Activated T-helper 1 cell treated with anti-CD3 and anti-CD28 coated beads, Interleukin-12 subunit alpha, Interleukin-12 subunit beta, Interleukin-2, Interleukin-4 antibody, amounts not matched to agents 30 ng/mL and 10 ng/mL and 1 ng/mL, durations not matched to agents 14 hours and 24 hours and 36 hours (primary cell): ENCODE measurements at regions not wholly inside any gene's neighbourhood (a gene's known extent, or its start where the extent isn't known, plus 50 kb on each side); places are given as distances from the start of the nearest gene placed in this dataset.

Experiments
- DNase-seq: peaks from one replicate; pipeline ENCODE4 v3.0.0; 2021; ENCODE audit warnings: low spot score
- H3K27ac Mint-ChIP-seq: one replicate; pipeline ENCODE4 v1.8.0; 2021; ENCODE audit warnings: mild to moderate bottlenecking, mixed read lengths
- H3K27me3 Mint-ChIP-seq: one replicate; pipeline ENCODE4 v1.8.0; 2022; ENCODE audit warnings: mild to moderate bottlenecking, moderate library complexity, mixed read lengths; ENCODE audit not compliant: insufficient read depth
- H3K36me3 Mint-ChIP-seq: one replicate; pipeline ENCODE4 v1.8.0; 2021; ENCODE audit warnings: low read depth, mixed read lengths
- H3K4me1 Mint-ChIP-seq: one replicate; pipeline ENCODE4 v1.8.0; 2021; ENCODE audit warnings: low read depth, mixed read lengths
- H3K4me3 Mint-ChIP-seq: one replicate; pipeline ENCODE4 v1.8.0; 2021; ENCODE audit warnings: mild to moderate bottlenecking, moderate library complexity, mixed read lengths
- H3K9me3 Mint-ChIP-seq: one replicate; pipeline ENCODE4 v1.8.0; 2021; ENCODE audit warnings: mixed read lengths
- intact Hi-C: fragments of 100-400 bp; cut with micrococcal nuclease; formaldehyde crosslinking; loops from one replicate; pipeline ENCODE4 v1.15.1; 2024

DNA sequence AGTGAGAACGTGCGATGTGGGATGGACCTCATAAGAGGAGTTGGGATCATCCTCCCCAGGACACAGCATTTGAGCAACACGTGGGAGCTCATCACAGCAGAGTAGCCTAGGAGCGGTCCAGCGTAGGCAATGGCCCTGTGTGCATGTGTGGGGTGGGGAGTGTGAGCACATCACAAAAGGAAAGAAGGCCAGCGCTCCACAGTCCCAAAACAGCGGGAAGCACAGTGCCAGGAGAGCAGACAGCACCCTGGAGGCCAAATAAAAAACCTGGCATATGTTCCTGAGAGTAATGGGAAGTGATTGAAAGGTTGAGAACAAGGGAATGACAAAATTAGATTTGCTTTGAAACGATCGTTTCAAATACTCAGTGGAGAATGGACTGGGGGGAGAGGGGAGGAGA, 226.0 kb downstream of the C7orf25 start:
- Mint-ChIP-seq H3K9me3 (no peaks in the 10 kb centered on the region), H3K4me3 (no peak overlapping the region), H3K27ac (no peak overlapping the region), H3K27me3 (no peaks in the 10 kb centered on the region), H3K36me3 (no peaks in the 10 kb centered on the region), H3K4me1 (no peaks in the 10 kb centered on the region)
- no peak for DNase-seq
- intact Hi-C loops, result no loop called here

GRCh38 chr7:42677751-42678699, 233.8 kb downstream of the C7orf25 start:
- intact Hi-C loops, result no loop called here
- H3K27me3 Mint-ChIP-seq, result peaks cover 4% of the 10 kb centered on the region
- no peaks in the 10 kb centered on the region for H3K36me3 Mint-ChIP-seq
- DNase-seq, result no peak
- no peaks in the 10 kb centered on the region for H3K9me3 Mint-ChIP-seq
- H3K27ac Mint-ChIP-seq, result no peak overlapping the region
- no peaks in the 10 kb centered on the region for H3K4me1 Mint-ChIP-seq
- H3K4me3 Mint-ChIP-seq, result no peak overlapping the region

DNA sequence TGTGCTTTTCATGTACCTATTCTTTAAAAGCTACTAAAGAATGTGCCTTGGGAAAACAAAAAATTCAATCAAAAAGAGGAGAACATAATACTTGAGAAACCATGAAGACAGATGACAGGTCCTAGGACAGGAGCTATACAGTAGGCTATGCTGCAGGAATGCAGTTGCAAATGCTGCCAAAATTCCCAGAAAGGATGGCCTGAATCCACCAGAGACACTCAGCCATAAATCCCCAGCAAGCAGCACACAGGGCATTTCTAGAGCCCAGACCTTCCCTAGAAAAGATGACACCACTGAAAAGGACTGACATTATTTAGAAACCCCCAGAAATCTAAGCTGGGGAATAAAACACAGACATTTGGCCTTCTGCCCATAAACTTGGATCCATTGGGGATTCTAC, 237.3 kb downstream of the C7orf25 start:
- H3K9me3 Mint-ChIP-seq, result no peaks in the 10 kb centered on the region
- no peaks in the 10 kb centered on the region for H3K36me3 Mint-ChIP-seq
- intact Hi-C loops, result no loop called here
- no peaks in the 10 kb centered on the region for H3K4me1 Mint-ChIP-seq
- DNase-seq, result no peak
- H3K27ac Mint-ChIP-seq, result no peak overlapping the region
- peaks cover 4% of the 10 kb centered on the region for H3K27me3 Mint-ChIP-seq
- no peak overlapping the region for H3K4me3 Mint-ChIP-seq

- no peaks in the 10 kb centered on the region for H3K27me3 Mint-ChIP-seq
- no peak overlapping the region for H3K27ac Mint-ChIP-seq
- H3K4me3 Mint-ChIP-seq, result no peak overlapping the region
- H3K4me1 Mint-ChIP-seq, result no peaks in the 10 kb centered on the region
- H3K9me3 Mint-ChIP-seq, result no peaks in the 10 kb centered on the region
- intact Hi-C loops, result no loop called here
- H3K36me3 Mint-ChIP-seq, result no peaks in the 10 kb centered on the region
- no peak for DNase-seq
These were observed 237.9 kb downstream of the C7orf25 start for GRCh38 chr7:42673951-42674350.

DNA sequence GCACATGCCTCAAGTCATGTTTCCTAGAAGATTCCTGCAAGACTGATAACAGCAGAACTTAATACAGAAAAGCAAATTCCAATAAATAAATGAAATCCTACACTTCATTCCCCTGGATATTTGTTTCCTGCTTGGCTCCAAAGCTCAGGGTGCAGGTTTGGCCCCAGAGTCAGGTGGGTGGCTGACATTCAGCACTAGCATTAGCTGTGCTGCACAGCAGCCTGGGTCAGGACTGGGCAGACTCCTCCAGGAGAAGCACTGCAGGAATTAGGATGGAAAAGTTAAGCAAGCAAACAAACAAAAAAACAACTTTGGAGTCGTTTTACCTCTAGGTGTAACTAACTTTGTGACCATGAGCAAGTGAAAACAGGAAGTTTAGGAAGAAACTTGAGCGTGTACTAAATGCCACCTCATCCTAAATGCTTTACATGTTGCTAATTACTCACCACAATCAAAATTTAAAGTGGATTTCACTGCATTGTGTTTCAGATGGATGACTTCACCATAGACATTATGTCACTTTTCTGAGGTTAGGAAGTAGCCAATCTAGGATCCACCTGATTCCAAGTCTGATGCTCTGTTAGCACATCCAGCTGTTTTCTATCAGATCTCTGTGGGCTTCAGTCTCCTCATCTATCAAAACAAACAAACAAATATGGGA, 239.4 kb downstream of the C7orf25 start:
- no peaks in the 10 kb centered on the region for H3K36me3 Mint-ChIP-seq
- intact Hi-C loops, result no loop called here
- peaks cover 3% of the 10 kb centered on the region for H3K9me3 Mint-ChIP-seq
- no peak for DNase-seq
- no peak overlapping the region for H3K27ac Mint-ChIP-seq
- H3K27me3 Mint-ChIP-seq, result no peaks in the 10 kb centered on the region
- no peak overlapping the region for H3K4me3 Mint-ChIP-seq
- H3K4me1 Mint-ChIP-seq, result no peaks in the 10 kb centered on the region

- H3K27me3 Mint-ChIP-seq, result no peaks in the 10 kb centered on the region
- no peaks in the 10 kb centered on the region for H3K4me1 Mint-ChIP-seq
- intact Hi-C loops, result no loop called here
- no peak overlapping the region for H3K27ac Mint-ChIP-seq
- no peaks in the 10 kb centered on the region for H3K36me3 Mint-ChIP-seq
- no peak for DNase-seq
- H3K9me3 Mint-ChIP-seq, result peaks cover 11% of the 10 kb centered on the region
- no peak overlapping the region for H3K4me3 Mint-ChIP-seq
These were observed 240.2 kb downstream of the C7orf25 start for GRCh38 chr7:42671627-42672026.

- no peak overlapping the region for H3K4me3 Mint-ChIP-seq
- intact Hi-C loops, result no loop called here
- DNase-seq, result no peak
- H3K27ac Mint-ChIP-seq, result no peak overlapping the region
- no peaks in the 10 kb centered on the region for H3K4me1 Mint-ChIP-seq
- no peaks in the 10 kb centered on the region for H3K27me3 Mint-ChIP-seq
- H3K9me3 Mint-ChIP-seq, result peaks cover 29% of the 10 kb centered on the region
- no peaks in the 10 kb centered on the region for H3K36me3 Mint-ChIP-seq
These were observed 244.9 kb downstream of the C7orf25 start for GRCh38 chr7:42666994-42667393.

GRCh38 chr7:42662862-42663261, 249.0 kb downstream of the C7orf25 start:
- intact Hi-C loops, result no loop called here
- peaks cover 29% of the 10 kb centered on the region for H3K9me3 Mint-ChIP-seq
- no peak for DNase-seq
- H3K36me3 Mint-ChIP-seq, result no peaks in the 10 kb centered on the region
- no peak overlapping the region for H3K4me3 Mint-ChIP-seq
- H3K27me3 Mint-ChIP-seq, result no peaks in the 10 kb centered on the region
- no peaks in the 10 kb centered on the region for H3K4me1 Mint-ChIP-seq
- no peak overlapping the region for H3K27ac Mint-ChIP-seq

DNA sequence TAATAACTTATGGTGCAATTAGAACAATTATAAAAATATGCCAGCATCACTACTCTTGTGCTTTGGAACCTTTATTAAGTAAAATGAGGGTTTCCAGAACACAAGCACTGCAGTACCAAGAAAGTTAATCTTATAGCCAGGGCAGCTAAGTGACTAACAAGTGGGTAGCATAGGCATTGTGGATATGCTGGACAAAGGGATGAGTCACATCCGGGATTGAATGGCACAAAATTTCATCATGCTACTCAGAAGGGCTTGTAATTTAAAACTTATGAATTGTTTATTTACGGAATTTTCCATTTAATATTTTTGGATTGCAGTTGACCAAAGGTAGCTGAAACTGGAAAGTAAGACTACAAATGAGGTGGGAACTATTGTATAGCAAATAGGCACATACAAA, 250.6 kb downstream of the C7orf25 start:
- no peaks in the 10 kb centered on the region for H3K27me3 Mint-ChIP-seq
- H3K9me3 Mint-ChIP-seq, result peaks cover 14% of the 10 kb centered on the region
- no peak overlapping the region for H3K27ac Mint-ChIP-seq
- no peak overlapping the region for H3K4me3 Mint-ChIP-seq
- no peaks in the 10 kb centered on the region for H3K4me1 Mint-ChIP-seq
- no peak for DNase-seq
- intact Hi-C loops, result no loop called here
- H3K36me3 Mint-ChIP-seq, result no peaks in the 10 kb centered on the region

DNA sequence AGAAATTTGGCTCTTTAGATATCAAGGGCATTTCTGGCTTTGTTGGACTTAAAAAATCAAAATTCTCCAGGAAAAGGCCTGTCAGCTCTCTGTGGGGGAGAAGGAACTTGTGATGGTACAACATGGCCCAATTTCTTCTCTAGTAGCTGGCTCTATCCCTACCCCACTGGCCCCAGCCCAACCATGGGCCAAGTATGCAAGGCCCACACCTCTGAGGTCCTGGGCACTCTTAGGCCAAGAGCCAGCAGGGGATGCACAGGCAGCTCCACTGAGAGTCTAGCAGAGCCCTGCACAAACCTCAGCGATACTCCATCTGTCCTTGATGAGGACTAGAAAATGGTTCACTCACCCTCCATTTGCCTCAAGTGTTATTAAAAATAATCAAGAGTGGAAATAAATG, 261.2 kb downstream of the C7orf25 start:
- Mint-ChIP-seq H3K36me3 (no peaks in the 10 kb centered on the region), H3K4me3 (no peak overlapping the region), H3K4me1 (no peaks in the 10 kb centered on the region), H3K27ac (no peak overlapping the region), H3K27me3 (no peaks in the 10 kb centered on the region), H3K9me3 (no peaks in the 10 kb centered on the region)
- DNase-seq, result no peak
- intact Hi-C loops, result no loop called here

- Mint-ChIP-seq H3K4me1 (no peaks in the 10 kb centered on the region), H3K36me3 (no peaks in the 10 kb centered on the region), H3K9me3 (no peaks in the 10 kb centered on the region), H3K4me3 (no peak overlapping the region), H3K27me3 (no peaks in the 10 kb centered on the region), H3K27ac (no peak overlapping the region)
- no peak for DNase-seq
- intact Hi-C loops, result no loop called here
These were observed 261.7 kb downstream of the C7orf25 start for GRCh38 chr7:42650171-42650570.

GRCh38 chr7:42645906-42646305, 266.0 kb downstream of the C7orf25 start:
- intact Hi-C loops, result no loop called here
- no peak overlapping the region for H3K4me3 Mint-ChIP-seq
- no peak overlapping the region for H3K27ac Mint-ChIP-seq
- H3K4me1 Mint-ChIP-seq, result no peaks in the 10 kb centered on the region
- H3K36me3 Mint-ChIP-seq, result no peaks in the 10 kb centered on the region
- DNase-seq, result no peak
- no peaks in the 10 kb centered on the region for H3K9me3 Mint-ChIP-seq
- H3K27me3 Mint-ChIP-seq, result no peaks in the 10 kb centered on the region

DNA sequence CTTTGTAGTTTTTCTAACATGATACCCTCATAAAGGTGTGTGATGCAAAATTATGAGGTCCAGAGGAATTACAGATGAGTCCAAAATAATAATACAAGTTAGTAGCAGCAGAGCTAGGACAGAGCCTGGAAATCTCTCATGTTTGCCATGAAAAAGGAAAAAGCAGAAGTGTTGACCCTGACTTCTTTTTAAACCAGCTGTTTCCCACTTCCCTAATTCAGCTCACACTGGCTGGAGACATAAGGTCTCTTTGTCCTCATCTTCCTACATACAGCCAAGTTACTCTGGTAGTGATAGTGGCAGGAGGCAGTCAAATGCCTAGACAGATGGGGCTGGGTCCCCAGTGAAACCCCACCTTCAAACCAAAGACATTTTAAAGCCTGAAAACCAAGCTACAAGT, 269.2 kb downstream of the C7orf25 start:
- H3K4me3 Mint-ChIP-seq, result no peak overlapping the region
- no peaks in the 10 kb centered on the region for H3K9me3 Mint-ChIP-seq
- H3K27ac Mint-ChIP-seq, result no peak overlapping the region
- no peaks in the 10 kb centered on the region for H3K36me3 Mint-ChIP-seq
- intact Hi-C loops, result no loop called here
- H3K4me1 Mint-ChIP-seq, result no peaks in the 10 kb centered on the region
- no peaks in the 10 kb centered on the region for H3K27me3 Mint-ChIP-seq
- DNase-seq, result no peak
